Stimulated activated CD8-positive, alpha-beta memory T cell treated with anti-CD3 and anti-CD28 coated beads, Interleukin-12 subunit alpha, Interleukin-12 subunit beta, amount 100 ng/mL, for 4 hours (primary cell): ENCODE measurements at regions not wholly inside any gene's neighbourhood (a gene's known extent, or its start where the extent isn't known, plus 50 kb on each side); places are given as distances from the start of the nearest gene placed in this dataset.
A peak's percentile ranks its signal among the peaks of the same experiment; 100 is the strongest.
"Not testable (repeated sequence)": the region's sequence is repeated elsewhere in the genome, so short reads cannot be mapped to it uniquely, and the experiment has no call there.

Experiments
- DNase-seq: peaks from one replicate; pipeline ENCODE4 v3.0.0-alpha.2; 2020; ENCODE audit warnings: low read depth

- DNase-seq: not testable (repeated sequence)
These were observed 415.5 kb downstream of the FOXD4L4 start for GRCh38 chr9:66152406-66152805.

DNA sequence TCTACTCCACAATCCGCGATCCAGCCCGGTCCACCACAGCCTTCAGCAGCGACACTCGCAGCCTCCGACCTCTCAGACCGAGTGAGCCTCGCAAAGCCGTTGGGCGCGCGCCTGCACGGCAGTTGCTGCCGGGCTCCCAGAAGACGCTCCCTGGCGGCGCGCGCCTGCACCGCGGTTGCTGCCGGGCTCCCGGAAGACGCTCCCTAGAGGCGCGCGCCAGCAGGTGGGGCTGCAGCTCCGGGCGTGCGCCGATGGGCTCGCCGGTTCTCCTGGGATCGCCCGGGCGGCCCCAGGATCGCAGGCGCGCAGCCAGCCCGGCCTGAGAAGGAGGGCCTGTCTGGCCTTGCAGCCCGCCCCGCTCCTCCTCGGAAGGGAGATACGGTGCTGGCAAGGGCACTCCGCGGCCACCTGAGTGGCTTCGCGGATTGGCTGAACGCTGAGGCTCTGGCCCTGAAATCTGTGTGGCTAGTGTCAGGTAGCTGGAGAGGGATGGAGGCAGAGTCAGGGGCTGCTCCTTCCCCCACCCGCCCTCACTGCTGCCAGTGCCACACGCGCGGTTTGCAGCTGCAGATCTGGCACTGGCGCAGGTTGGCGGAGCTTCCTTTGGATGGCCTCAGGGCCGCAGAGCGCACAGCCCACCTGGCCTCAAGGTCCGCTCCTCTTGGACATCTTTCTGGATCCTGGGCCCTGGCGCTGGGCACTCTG is 416.2 kb downstream of the FOXD4L4 start:
- DNase-seq: not testable (repeated sequence)

- not testable (repeated sequence) for DNase-seq
These were observed 417.2 kb downstream of the FOXD4L4 start for GRCh38 chr9:66153971-66154691.

DNA sequence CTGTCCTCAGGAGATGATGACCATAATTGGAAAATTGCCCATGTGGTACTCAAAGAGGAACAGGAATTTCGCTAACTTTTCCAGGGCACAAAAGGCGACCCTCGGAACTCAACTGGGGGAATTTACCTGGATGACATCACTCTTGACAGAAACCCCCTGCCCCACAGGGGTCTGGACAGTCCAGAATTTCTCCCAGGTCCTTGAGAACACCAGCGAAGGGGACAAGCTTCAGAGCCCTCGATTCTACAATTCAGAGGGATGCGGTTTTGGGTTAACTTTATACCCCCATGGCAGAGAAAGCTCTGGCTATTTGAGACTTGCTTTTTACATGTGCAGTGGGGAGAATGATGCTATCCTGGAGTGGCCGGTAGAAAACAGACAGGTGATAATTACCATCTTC is 445.4 kb downstream of the FOXD4L4 start:
- not testable (repeated sequence) for DNase-seq

DNA sequence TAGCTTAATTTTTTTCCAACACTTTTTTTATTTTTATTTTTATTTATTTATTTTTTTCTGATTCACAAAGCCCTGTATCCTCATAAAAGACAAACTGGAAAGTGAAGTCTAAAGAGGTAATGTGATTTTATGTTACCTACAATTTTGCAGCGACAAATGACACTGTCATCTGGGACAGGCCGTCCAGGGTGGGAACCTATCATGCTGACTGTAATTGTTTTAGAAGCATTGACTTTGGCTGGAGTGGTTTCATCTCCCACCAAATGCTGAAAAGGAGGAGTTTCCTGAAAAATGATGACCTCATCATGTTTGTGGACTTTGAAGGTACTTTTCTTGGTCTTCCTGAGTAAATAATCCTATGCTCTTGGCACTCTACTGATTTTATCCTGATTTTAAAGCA is 446.7 kb downstream of the FOXD4L4 start:
- DNase-seq: not testable (repeated sequence)

DNA sequence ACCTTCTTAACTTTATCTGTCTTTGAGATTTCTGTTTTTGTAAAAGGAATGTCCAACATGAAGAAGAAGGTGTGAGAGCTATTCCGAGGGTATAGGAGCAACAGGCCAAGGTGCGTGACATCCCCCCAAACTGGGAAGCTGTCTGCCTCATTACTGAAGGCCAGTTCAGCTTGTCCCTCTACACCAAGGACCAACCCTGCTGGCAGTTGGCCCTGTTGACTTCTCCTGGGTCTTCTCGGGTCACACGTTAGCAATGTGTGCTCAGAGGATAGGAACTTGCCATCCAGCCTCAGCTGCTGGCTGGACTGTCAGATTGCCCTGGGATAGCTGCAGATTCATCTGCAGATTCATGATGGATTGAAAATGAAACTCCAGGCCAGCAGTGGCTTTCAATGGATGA is 460.3 kb downstream of the FOXD4L4 start:
- DNase-seq: not testable (repeated sequence)

GRCh38 chr9:66198421-66198820 is 461.5 kb downstream of the FOXD4L4 start:
- not testable (repeated sequence) for DNase-seq

DNA sequence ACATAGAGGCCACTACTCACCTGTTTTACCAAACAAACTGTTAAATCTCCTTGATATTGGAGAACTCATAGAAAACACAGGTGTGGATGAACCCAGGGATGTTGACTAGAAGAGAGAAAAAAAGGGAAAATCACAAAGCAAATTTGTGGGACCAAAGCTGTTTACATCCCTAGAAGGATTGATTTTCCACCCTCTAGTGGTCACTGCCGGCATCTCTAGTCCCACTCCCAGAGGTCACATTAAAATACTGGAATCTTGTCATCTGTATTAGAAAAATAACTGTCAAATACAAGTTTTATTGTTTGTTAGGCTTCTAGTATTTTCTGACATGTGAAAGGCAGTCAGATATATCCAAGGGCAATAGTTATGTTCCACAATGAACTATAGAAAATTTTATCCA is 469.7 kb downstream of the FOXD4L4 start:
- not testable (repeated sequence) for DNase-seq

GRCh38 chr9:66207914-66208313 is 471.0 kb downstream of the FOXD4L4 start:
- DNase-seq: not testable (repeated sequence)

DNA sequence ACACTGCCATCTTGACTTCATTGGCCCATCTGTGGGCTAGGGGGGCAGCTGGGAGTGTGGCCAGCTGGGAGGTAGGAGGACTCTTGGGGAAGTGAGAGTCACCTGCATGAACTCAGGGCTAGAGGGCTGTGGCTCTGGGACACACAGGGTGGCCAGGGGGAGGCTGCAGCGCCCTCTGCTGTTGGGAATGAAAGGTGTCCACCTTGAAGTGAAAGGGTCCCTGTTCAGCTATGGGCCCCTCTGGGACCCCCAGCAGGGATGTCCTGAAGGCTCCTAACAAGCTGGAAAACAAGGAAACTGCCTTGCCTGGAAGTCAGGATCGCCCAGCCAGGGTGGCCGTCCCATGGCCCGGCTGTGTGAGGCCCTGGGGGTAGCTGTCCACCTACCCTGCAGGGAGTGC is 507.8 kb downstream of the FOXD4L4 start:
- DNase-seq: not testable (repeated sequence)

DNA sequence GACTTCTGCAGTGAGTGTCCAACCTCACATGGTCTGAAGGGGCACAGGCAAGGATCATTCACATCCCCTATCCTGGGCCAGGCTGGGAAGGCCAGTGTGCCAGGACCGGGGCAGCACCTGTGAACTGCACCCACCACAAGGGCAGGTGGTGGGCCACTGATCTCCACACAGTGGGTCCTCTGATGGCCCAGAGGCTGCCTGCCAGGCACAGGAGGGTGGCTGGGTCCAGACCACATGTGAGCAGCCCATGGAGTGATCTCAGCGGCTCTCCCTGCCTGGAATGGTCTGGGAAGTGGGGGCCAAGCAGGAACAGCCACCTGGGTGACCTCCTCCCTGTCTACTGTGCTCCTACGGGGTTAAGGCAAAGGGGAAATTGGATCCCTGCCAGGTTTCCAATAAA is 508.5 kb downstream of the FOXD4L4 start:
- DNase-seq: not testable (repeated sequence)

GRCh38 chr9:66257581-66257980 is 520.6 kb downstream of the FOXD4L4 start:
- DNase-seq: not testable (repeated sequence)

DNA sequence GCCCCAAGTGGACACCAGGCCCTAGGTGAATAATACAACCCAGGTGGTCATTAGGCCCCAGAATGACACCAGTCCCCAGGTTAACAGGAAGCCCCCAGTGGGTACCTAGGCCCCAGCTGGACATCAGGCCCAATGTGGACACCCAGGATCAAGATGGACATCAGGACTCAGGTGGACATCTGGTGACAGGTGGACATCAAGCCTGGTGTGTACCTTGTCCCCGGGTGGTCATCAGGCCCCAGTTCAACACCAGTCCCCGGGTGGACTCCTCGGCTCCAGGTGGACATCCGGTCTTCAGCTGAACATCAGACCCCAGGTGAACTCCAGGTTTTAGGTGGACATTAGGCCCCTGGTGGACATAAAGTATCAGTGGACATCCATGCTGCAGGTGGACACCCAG is 524.6 kb downstream of the FOXD4L4 start:
- not testable (repeated sequence) for DNase-seq

DNA sequence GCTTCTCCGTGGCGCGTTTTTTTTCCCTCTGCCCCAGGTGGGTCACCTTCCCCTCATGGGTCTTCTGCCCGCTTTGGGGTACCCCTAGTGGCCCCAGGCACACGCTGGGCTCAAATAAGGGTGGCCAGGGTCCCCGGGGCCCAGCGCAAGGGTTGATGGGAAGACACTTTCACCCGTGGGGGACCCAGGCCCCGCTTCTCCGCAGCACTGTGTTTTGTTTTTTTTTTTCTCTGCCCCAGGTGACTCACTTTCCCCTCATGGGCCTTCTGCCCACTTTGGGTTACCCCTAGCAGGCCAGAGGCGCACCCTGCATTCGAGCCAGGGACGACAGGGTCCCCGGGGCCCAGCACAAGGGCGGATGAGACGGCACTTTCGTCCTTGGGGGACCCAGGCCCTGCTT is 526.7 kb downstream of the FOXD4L4 start:
- not testable (repeated sequence) for DNase-seq

- not testable (repeated sequence) for DNase-seq
These were observed 527.8 kb downstream of the FOXD4L4 start for GRCh38 chr9:66264786-66265185.

GRCh38 chr9:66266202-66266601 is 529.3 kb downstream of the FOXD4L4 start:
- not testable (repeated sequence) for DNase-seq

DNA sequence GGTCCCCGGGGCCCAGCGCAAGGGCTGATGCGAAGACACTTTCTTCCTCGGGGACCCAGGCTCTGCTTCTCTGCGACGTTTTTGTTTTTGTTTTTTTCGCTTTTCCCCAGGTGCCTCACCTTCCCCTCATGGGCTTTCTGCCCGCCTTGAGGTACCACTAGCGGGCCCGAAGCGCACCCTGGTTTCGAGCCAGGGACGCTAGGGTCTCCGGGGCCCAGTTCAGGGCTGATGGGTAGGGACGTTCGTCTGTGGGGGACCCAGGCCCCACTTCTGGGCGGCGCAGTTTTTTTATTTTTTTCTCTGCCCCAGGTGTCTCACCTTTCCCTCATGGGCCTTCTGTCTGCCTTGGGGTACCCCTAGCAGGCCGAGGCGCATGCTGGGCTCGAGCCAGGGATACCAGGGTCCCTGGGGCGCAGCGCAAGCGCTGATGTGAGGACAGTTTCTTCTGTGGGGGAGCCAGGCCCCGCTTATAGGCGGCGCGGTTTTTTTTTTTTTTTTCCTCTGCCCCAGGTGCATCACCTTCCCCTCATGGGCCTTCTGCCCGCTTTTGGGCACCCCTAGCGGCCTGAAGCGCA is 530.0 kb downstream of the FOXD4L4 start:
- DNase-seq: not testable (repeated sequence)

GRCh38 chr9:66267684-66268083 is 530.7 kb downstream of the FOXD4L4 start:
- DNase-seq: not testable (repeated sequence)

GRCh38 chr9:66269024-66269423 is 532.1 kb downstream of the FOXD4L4 start:
- DNase-seq: not testable (repeated sequence)

GRCh38 chr9:66269783-66270182 is 532.8 kb downstream of the FOXD4L4 start:
- peak; percentile 62 for DNase-seq

DNA sequence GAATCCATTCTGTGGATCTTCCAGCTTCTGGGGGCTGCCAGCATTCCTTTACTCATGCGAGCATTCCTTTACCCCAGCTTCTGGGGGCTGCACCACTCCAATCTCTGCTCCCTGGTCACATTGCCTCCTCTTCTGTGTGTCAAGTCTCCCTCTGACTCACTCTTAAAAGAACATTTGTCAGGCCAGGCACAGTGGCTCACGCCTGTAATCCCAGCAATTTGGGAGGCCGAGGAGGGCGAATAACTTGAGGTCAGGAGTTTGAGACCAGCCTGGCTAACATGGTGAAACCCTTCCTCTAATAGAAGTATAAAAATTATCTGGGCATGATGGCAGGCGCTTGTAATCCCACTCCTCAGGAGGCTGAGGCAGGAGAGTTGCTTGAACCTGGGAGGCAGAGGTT is 541.9 kb downstream of the FOXD4L4 start:
- DNase-seq: not testable (repeated sequence)
